HepG2 (cell line): ENCODE measurements at regions not wholly inside any gene's neighbourhood (a gene's known extent, or its start where the extent isn't known, plus 50 kb on each side); places are given as distances from the start of the nearest gene placed in this dataset.

Experiments used
- ATAC-seq: fragments of 200-7000 bp; cut with Tn5 transposase; 3 replicates; pipeline ENCODE4 v1.9.1; 2020; ENCODE audit warnings: mild to moderate bottlenecking, moderate library complexity
- BruUV-seq: library from RNA; stranded (reverse); fragments of 400-500 nt; replicated peaks from 2 replicates; lab custom pipeline; 2021; lab: Mats Ljungman, UMichigan
- CTCF ChIA-PET: fragments of 300-600 bp; formaldehyde crosslinking; extraction: SDS; loops from one replicate; lab custom pipeline; 2021; ENCODE audit warnings: low total read pairs, inconsistent platforms, low intra/inter-chr PET ratio; lab: Yijun Ruan, JAX
- POLR2A ChIA-PET: fragments of 350-600 bp; sonication (Branson Sonifier 250); formaldehyde crosslinking; loops from one replicate; lab custom pipeline; 2020; ENCODE audit warnings: antibody characterized with exemption, inconsistent platforms; lab: Yijun Ruan, JAX
- DNase-seq: peaks from one replicate; pipeline ENCODE4 v3.0.0-alpha.2; 2015; ENCODE audit warnings: low spot score
- FAIRE-seq: peaks from 3 replicates; lab custom pipeline; 2011; peaks lifted over from hg19 to GRCh38; lab: Jason Lieb, UNC
- H2AFZ ChIP-seq: one replicate; pipeline ENCODE4 v1.6.1; 2011; ENCODE audit warnings: low read length, inconsistent platforms
- H3K27ac ChIP-seq: fragments of 300-600 bp; 3 replicates; pipeline ENCODE4 v1.8.0; 2011; ENCODE audit warnings: mixed run types, mild to moderate bottlenecking, mixed read lengths, low read length, inconsistent platforms; ENCODE audit not compliant: insufficient read depth; ENCODE audit errors: extremely low read length
- H3K27me3 ChIP-seq, 2 experiments: fragments of 200-600 bp in 1 of 2; 2 replicates in 1 of 2; 3 replicates in 1 of 2; pipeline versions ENCODE4 v1.6.0 to v1.8.0; 2011; ENCODE audit warnings: low read length in 2 of 2, mild to moderate bottlenecking in 2 of 2, moderate library complexity in 2 of 2, inconsistent platforms in 1 of 2; ENCODE audit not compliant: insufficient read depth in 2 of 2, control insufficient read depth in 1 of 2
- H3K36me3 ChIP-seq, 2 experiments: fragments of 200-600 bp in 1 of 2; replicated peaks in 1 of 2; 2 replicates in 1 of 2; 3 replicates in 1 of 2; pipeline versions ENCODE4 v1.5.1 to v1.8.0; 2011; ENCODE audit warnings: low read length in 2 of 2, inconsistent platforms in 1 of 2; ENCODE audit not compliant: insufficient read depth in 2 of 2, control insufficient read depth in 1 of 2
- H3K4me1 ChIP-seq: 2 replicates; pipeline ENCODE4 v1.5.1; 2012; ENCODE audit warnings: low read length, inconsistent platforms; ENCODE audit not compliant: insufficient read depth
- H3K4me2 ChIP-seq: 2 replicates; pipeline ENCODE4 v1.6.0; 2011; ENCODE audit warnings: low read depth, low read length, inconsistent platforms
- H3K4me3 ChIP-seq, 3 experiments: fragments of 200-600 bp in 1 of 3; sonication (generic), shearing (Covaris generic) in 1 of 3; replicated peaks in 1 of 3; 2 replicates each; pipeline ENCODE4 v1.5.1; 2011 to 2016; ENCODE audit warnings: low read length in 3 of 3, inconsistent platforms in 2 of 3, low read depth in 2 of 3, mild to moderate bottlenecking in 2 of 3, control low read depth in 1 of 3, mixed read lengths in 1 of 3; ENCODE audit not compliant: insufficient read depth in 1 of 3
- H3K79me2 ChIP-seq: one replicate; pipeline ENCODE4 v1.6.1; 2011; ENCODE audit warnings: low read length, inconsistent platforms; ENCODE audit not compliant: insufficient read depth
- H3K9ac ChIP-seq: 2 replicates; pipeline ENCODE4 v1.6.0; 2011; ENCODE audit warnings: mild to moderate bottlenecking, low read depth, low read length, inconsistent platforms; ENCODE audit not compliant: insufficient read depth
- H3K9me3 ChIP-seq: 2 replicates; pipeline ENCODE4 v1.5.1; 2012; ENCODE audit warnings: mild to moderate bottlenecking, low read length
- H4K20me1 ChIP-seq: 2 replicates; pipeline ENCODE4 v1.6.0; 2011; ENCODE audit warnings: inconsistent platforms, mild to moderate bottlenecking, low read length, moderate library complexity; ENCODE audit not compliant: insufficient read depth
- ATM ChIP-seq: fragments of 450-650 bp; IDR thresholded peaks from 2 replicates; pipeline ENCODE4 v1.7.1; 2017; ENCODE audit warnings: mild to moderate bottlenecking, borderline replicate concordance
- BCL6 ChIP-seq: IDR thresholded peaks from 2 replicates; pipeline ENCODE4 v1.6.1; 2016; ENCODE audit warnings: missing genetic modification reagents, missing compliant biosample characterization
- HNRNPUL1 ChIP-seq: fragments of 200-400 bp; formaldehyde crosslinking; IDR thresholded peaks from 2 replicates; pipeline ENCODE4 v1.6.1; 2017; ENCODE audit warnings: low read depth, mild to moderate bottlenecking, low read length, moderate library complexity
- PRPF4 ChIP-seq: fragments of 200-400 bp; formaldehyde crosslinking; IDR thresholded peaks from 2 replicates; pipeline ENCODE4 v1.6.1; 2016; ENCODE audit warnings: low read length, low read depth; ENCODE audit not compliant: poor library complexity, severe bottlenecking
- ZNF234 ChIP-seq: sonication (generic); formaldehyde crosslinking; conservative IDR thresholded peaks from 2 replicates; pipeline ENCODE4 v1.5.1; 2020; ENCODE audit warnings: mild to moderate bottlenecking, missing genetic modification reagents
- ZNF747 ChIP-seq: sonication (generic); formaldehyde crosslinking; IDR thresholded peaks from 2 replicates; pipeline ENCODE4 v1.8.1; 2023; ENCODE audit warnings: missing genetic modification reagents, mild to moderate bottlenecking, borderline replicate concordance
- ZNF749 ChIP-seq: sonication (generic); formaldehyde crosslinking; IDR thresholded peaks from 2 replicates; pipeline ENCODE4 v1.8.0; 2022; ENCODE audit warnings: mild to moderate bottlenecking, missing genetic modification reagents, moderate library complexity, borderline replicate concordance
- WGBS: methylation state at CpG from one replicate; pipeline ENCODE4 v1.1.6; 2017; ENCODE audit warnings: low lambda C conversion rate; 5-methylcytosine and 5-hydroxymethylcytosine counted together
- in situ Hi-C: cut with HindIII; loops from 2 replicates; pipeline ENCODE4 v1.10.0; 2017; ENCODE audit warnings: low pct_unique_long_range_greater_than_20kb; ENCODE audit not compliant: extremely low pct_ligation_motif_present
- intact Hi-C: fragments of 100-400 bp; cut with micrococcal nuclease; formaldehyde crosslinking; loops from one replicate; pipeline ENCODE4 v1.10.0; 2022; ENCODE audit not compliant: unreplicated experiment
- TF ChIP-seq, protein P1 (sequence below): sonication (generic); formaldehyde crosslinking; IDR thresholded peaks from 2 replicates; pipeline ENCODE4 v1.4.0; 2020; ENCODE audit warnings: missing genetic modification reagents
- TF ChIP-seq, protein P2 (sequence below): sonication (generic); formaldehyde crosslinking; IDR thresholded peaks from 2 replicates; pipeline ENCODE4 v1.4.0; 2020; ENCODE audit warnings: mild to moderate bottlenecking, low read depth, missing genetic modification reagents

DNA sequence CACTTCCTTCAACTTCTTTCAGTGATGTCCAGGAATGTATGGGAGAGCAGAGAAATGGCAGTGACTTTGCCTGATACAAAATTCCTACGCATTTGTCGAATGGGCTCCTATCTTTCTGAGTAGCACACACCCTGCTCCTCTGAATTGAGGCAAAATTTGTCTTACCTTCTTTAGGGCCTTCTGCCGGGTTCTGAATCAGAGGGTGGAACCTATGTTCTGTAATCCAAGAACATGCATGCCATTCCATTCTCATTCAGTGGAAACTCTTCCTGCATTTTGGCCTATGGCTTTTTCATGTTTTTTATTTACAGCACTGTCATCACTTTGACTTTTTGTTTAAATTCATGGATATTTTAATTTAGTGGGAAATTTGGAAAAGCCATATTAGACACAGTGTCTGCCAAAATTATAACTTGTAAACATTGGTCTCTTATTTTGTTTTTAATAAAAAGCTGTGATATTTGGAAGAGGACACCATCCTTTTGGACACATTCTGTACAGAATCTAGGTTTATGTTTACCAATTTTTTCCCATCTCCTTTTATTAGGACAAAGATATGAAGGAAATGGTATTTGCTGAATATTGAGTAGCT, 402.2 kb upstream of the FAR2 start:
- H3K27ac ChIP-seq, result no peak overlapping the region
- H3K9ac ChIP-seq, result no peak overlapping the region
- no peaks in the 10 kb centered on the region for H4K20me1 ChIP-seq
- no peak for ATAC-seq
- in situ Hi-C loops, result no loop called here
- no peaks in the 10 kb centered on the region for H3K4me1 ChIP-seq
- H3K9me3 ChIP-seq, result peaks cover 18% of the 10 kb centered on the region
- no peaks in the 10 kb centered on the region for H3K79me2 ChIP-seq
- ChIA-PET POLR2A (no interaction called here), CTCF (no interaction called here)
- intact Hi-C loops, result no loop called here
- no peak overlapping the region for H3K4me3 ChIP-seq
- WGBS, result 23% methylated on average over 3 of the region's 3 CpGs
- no peaks in the 10 kb centered on the region for H3K27me3 ChIP-seq
- FAIRE-seq, result no peak
- TF ChIP-seq, protein P1, sequence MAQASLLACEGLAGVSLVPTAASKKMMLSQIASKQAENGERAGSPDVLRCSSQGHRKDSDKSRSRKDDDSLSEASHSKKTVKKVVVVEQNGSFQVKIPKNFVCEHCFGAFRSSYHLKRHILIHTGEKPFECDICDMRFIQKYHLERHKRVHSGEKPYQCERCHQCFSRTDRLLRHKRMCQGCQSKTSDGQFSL (CRISPR knock-in tag), result no peak
- TF ChIP-seq ZNF234 (CRISPR knock-in tag) (no peak), ZNF749 (no peak), ATM (no peak), HNRNPUL1 (no peak), BCL6 (CRISPR knock-in tag) (no peak), ZNF747 (CRISPR knock-in tag) (no peak), PRPF4 (no peak)
- TF ChIP-seq, protein P2, sequence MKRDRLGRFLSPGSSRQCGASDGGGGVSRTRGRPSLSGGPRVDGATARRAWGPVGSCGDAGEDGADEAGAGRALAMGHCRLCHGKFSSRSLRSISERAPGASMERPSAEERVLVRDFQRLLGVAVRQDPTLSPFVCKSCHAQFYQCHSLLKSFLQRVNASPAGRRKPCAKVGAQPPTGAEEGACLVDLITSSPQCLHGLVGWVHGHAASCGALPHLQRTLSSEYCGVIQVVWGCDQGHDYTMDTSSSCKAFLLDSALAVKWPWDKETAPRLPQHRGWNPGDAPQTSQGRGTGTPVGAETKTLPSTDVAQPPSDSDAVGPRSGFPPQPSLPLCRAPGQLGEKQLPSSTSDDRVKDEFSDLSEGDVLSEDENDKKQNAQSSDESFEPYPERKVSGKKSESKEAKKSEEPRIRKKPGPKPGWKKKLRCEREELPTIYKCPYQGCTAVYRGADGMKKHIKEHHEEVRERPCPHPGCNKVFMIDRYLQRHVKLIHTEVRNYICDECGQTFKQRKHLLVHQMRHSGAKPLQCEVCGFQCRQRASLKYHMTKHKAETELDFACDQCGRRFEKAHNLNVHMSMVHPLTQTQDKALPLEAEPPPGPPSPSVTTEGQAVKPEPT (CRISPR knock-in tag), result no peak
- no peak overlapping the region for H3K4me2 ChIP-seq
- no peak overlapping the region for H2AFZ ChIP-seq
- no TSS peak for BruUV-seq
- H3K36me3 ChIP-seq, result no peaks in the 10 kb centered on the region
- no peak for DNase-seq
